ENCODE measurements at regions not wholly inside any gene's neighbourhood (a gene's known extent, or its start where the extent isn't known, plus 50 kb on each side); places are given as distances from the start of the nearest gene placed in this dataset.

DNA sequence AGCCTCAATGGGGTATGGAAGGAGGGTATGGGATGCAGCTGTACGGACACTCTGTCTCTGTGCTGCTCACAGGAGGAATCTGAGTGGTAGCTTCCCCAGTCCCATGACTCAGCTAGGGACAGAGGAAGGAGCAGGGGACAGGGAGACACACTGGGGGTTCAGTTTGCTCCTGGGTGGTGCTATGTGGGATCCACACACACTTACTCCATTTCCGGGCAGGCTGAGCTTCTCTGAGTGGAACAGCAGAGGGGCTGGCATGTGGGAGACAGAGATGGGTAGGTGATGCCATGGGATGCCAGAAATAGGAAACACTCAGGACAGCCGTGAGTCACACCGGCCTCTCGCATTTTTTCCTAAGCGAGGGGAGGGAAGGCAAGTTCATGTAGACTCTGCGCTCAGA, 59.2 kb upstream of the KIRREL3 start:
- no peak for TF ChIP-seq CTCF (IDR thresholded peaks at IDR 0.05; ENCODE audit: insufficient read depth, low read depth, low read length)
- no peak for TF ChIP-seq EZH2 (IDR thresholded peaks at IDR 0.05; ENCODE audit: insufficient read depth, low read length)

Data from astrocyte (in vitro differentiated cells and primary cell).